ENCODE measurements at regions not wholly inside any gene's neighbourhood (a gene's known extent, or its start where the extent isn't known, plus 50 kb on each side); places are given as distances from the start of the nearest gene placed in this dataset.

DNA sequence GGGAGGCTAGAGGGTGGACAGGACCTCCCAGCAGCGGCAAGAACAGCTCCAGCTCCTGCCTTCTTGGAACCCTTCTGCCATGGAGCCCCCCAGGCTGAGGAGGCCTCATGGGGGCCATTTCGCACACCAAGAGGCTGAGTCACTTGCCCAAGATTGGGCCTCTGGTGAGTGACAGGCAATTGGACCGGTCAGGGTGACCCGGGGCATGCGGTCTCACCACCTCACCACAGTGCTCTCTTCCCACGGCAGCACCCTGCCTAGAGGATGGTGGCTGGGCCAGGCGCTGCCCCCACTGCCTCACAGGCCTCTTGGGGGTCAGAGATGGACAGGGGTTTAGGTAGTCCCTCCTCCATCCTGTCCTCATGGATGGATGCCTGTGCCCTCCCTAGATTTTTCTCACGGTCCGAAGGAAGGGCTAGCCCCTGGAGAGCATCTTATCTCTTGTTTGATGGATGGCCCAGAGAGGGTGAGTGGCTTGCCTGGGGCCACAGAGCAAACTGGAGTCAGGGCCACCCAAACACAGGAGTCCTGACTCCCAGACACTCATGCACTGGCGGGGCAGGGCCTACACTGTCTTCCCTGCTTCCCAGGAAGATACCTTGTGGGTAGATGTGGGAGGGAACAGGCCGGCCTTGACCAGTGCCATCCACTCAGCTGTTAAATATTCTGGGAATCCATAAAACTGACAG lies 119.2 kb downstream of the INHBB start:
- Histone ChIP-seq H3K4me2 (peak overlapping the region; percentile 77; the same call in 1 of the 2 replicates), H3F3A (replicated peaks; ENCODE audit: low read depth) (0 out of 2 replicates have a peak, but pooled peaks cover 3% of the 10 kb centered on the region), H4K20me1 (replicated peaks; ENCODE audit: insufficient read depth) (peaks cover 12% of the 10 kb centered on the region), H3K79me2 (replicated peaks; ENCODE audit: insufficient read depth) (no peaks in the 10 kb centered on the region), H3K4me3 (peak overlapping the region; percentile 52; the same call in 1 of the 2 replicates), H3K27me3 (ENCODE audit: insufficient read depth) (peaks cover 100% of the 10 kb centered on the region), H3K9me2 (ENCODE audit: insufficient read depth) (no peaks in the 10 kb centered on the region), H3K36me3 (ENCODE audit: insufficient read depth) (no peaks in the 10 kb centered on the region), H3K27ac (ENCODE audit: low read depth) (no peak overlapping the region), H3K4me1 (ENCODE audit: insufficient read depth) (peaks cover 13% of the 10 kb centered on the region), H2AFZ (no peak overlapping the region)
- Mint-ChIP-seq H3K4me3 (no peak overlapping the region), H3K27me3 (ENCODE audit: insufficient read depth, low read depth, poor library complexity) (peaks cover 99% of the 10 kb centered on the region), H3K36me3 (ENCODE audit: low read depth) (no peaks in the 10 kb centered on the region), H3K4me1 (peaks cover 12% of the 10 kb centered on the region), H3K9me3 (no peaks in the 10 kb centered on the region), H3K27ac (no peak overlapping the region)
- no peak for DNase-seq (ENCODE audit: low spot score)
- ATAC-seq = no peak
- TF ChIP-seq NANOG (IDR thresholded peaks at IDR 0.05; ENCODE audit: borderline replicate concordance) (no peak), JUNB (IDR thresholded peaks at IDR 0.05; ENCODE audit: unreplicated experiment) (no peak), STAT1 (IDR thresholded peaks at IDR 0.05; ENCODE audit: unreplicated experiment) (no peak), ZNF331 (CRISPR knock-in tag; IDR thresholded peaks at IDR 0.05; ENCODE audit: low read depth) (no peak), CREB1 (CRISPR knock-in tag; IDR thresholded peaks at IDR 0.05; ENCODE audit: low read depth) (no peak), EZH2phosphoT487 (IDR thresholded peaks at IDR 0.05; ENCODE audit: unreplicated experiment) (no peak), ZNF114 (CRISPR knock-in tag; IDR thresholded peaks at IDR 0.05) (no peak), POLR2AphosphoS5 (IDR thresholded peaks at IDR 0.05; ENCODE audit: low read depth) (no peak), EZH2 (IDR thresholded peaks at IDR 0.05; ENCODE audit: low read depth, unreplicated experiment) (no peak)
- TF ChIP-seq, protein P1, sequence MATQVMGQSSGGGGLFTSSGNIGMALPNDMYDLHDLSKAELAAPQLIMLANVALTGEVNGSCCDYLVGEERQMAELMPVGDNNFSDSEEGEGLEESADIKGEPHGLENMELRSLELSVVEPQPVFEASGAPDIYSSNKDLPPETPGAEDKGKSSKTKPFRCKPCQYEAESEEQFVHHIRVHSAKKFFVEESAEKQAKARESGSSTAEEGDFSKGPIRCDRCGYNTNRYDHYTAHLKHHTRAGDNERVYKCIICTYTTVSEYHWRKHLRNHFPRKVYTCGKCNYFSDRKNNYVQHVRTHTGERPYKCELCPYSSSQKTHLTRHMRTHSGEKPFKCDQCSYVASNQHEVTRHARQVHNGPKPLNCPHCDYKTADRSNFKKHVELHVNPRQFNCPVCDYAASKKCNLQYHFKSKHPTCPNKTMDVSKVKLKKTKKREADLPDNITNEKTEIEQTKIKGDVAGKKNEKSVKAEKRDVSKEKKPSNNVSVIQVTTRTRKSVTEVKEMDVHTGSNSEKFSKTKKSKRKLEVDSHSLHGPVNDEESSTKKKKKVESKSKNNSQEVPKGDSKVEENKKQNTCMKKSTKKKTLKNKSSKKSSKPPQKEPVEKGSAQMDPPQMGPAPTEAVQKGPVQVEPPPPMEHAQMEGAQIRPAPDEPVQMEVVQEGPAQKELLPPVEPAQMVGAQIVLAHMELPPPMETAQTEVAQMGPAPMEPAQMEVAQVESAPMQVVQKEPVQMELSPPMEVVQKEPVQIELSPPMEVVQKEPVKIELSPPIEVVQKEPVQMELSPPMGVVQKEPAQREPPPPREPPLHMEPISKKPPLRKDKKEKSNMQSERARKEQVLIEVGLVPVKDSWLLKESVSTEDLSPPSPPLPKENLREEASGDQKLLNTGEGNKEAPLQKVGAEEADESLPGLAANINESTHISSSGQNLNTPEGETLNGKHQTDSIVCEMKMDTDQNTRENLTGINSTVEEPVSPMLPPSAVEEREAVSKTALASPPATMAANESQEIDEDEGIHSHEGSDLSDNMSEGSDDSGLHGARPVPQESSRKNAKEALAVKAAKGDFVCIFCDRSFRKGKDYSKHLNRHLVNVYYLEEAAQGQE (IDR thresholded peaks at IDR 0.05; ENCODE audit: unreplicated experiment) = no peak
- TF ChIP-seq, protein P2, sequence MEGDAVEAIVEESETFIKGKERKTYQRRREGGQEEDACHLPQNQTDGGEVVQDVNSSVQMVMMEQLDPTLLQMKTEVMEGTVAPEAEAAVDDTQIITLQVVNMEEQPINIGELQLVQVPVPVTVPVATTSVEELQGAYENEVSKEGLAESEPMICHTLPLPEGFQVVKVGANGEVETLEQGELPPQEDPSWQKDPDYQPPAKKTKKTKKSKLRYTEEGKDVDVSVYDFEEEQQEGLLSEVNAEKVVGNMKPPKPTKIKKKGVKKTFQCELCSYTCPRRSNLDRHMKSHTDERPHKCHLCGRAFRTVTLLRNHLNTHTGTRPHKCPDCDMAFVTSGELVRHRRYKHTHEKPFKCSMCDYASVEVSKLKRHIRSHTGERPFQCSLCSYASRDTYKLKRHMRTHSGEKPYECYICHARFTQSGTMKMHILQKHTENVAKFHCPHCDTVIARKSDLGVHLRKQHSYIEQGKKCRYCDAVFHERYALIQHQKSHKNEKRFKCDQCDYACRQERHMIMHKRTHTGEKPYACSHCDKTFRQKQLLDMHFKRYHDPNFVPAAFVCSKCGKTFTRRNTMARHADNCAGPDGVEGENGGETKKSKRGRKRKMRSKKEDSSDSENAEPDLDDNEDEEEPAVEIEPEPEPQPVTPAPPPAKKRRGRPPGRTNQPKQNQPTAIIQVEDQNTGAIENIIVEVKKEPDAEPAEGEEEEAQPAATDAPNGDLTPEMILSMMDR (conservative IDR thresholded peaks at IDR 0.05; ENCODE audit: low read depth in 2 of 2) = no peak
- TF ChIP-seq, protein P3, sequence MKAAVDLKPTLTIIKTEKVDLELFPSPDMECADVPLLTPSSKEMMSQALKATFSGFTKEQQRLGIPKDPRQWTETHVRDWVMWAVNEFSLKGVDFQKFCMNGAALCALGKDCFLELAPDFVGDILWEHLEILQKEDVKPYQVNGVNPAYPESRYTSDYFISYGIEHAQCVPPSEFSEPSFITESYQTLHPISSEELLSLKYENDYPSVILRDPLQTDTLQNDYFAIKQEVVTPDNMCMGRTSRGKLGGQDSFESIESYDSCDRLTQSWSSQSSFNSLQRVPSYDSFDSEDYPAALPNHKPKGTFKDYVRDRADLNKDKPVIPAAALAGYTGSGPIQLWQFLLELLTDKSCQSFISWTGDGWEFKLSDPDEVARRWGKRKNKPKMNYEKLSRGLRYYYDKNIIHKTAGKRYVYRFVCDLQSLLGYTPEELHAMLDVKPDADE (IDR thresholded peaks at IDR 0.05) = no peak
- TF ChIP-seq, protein P4, sequence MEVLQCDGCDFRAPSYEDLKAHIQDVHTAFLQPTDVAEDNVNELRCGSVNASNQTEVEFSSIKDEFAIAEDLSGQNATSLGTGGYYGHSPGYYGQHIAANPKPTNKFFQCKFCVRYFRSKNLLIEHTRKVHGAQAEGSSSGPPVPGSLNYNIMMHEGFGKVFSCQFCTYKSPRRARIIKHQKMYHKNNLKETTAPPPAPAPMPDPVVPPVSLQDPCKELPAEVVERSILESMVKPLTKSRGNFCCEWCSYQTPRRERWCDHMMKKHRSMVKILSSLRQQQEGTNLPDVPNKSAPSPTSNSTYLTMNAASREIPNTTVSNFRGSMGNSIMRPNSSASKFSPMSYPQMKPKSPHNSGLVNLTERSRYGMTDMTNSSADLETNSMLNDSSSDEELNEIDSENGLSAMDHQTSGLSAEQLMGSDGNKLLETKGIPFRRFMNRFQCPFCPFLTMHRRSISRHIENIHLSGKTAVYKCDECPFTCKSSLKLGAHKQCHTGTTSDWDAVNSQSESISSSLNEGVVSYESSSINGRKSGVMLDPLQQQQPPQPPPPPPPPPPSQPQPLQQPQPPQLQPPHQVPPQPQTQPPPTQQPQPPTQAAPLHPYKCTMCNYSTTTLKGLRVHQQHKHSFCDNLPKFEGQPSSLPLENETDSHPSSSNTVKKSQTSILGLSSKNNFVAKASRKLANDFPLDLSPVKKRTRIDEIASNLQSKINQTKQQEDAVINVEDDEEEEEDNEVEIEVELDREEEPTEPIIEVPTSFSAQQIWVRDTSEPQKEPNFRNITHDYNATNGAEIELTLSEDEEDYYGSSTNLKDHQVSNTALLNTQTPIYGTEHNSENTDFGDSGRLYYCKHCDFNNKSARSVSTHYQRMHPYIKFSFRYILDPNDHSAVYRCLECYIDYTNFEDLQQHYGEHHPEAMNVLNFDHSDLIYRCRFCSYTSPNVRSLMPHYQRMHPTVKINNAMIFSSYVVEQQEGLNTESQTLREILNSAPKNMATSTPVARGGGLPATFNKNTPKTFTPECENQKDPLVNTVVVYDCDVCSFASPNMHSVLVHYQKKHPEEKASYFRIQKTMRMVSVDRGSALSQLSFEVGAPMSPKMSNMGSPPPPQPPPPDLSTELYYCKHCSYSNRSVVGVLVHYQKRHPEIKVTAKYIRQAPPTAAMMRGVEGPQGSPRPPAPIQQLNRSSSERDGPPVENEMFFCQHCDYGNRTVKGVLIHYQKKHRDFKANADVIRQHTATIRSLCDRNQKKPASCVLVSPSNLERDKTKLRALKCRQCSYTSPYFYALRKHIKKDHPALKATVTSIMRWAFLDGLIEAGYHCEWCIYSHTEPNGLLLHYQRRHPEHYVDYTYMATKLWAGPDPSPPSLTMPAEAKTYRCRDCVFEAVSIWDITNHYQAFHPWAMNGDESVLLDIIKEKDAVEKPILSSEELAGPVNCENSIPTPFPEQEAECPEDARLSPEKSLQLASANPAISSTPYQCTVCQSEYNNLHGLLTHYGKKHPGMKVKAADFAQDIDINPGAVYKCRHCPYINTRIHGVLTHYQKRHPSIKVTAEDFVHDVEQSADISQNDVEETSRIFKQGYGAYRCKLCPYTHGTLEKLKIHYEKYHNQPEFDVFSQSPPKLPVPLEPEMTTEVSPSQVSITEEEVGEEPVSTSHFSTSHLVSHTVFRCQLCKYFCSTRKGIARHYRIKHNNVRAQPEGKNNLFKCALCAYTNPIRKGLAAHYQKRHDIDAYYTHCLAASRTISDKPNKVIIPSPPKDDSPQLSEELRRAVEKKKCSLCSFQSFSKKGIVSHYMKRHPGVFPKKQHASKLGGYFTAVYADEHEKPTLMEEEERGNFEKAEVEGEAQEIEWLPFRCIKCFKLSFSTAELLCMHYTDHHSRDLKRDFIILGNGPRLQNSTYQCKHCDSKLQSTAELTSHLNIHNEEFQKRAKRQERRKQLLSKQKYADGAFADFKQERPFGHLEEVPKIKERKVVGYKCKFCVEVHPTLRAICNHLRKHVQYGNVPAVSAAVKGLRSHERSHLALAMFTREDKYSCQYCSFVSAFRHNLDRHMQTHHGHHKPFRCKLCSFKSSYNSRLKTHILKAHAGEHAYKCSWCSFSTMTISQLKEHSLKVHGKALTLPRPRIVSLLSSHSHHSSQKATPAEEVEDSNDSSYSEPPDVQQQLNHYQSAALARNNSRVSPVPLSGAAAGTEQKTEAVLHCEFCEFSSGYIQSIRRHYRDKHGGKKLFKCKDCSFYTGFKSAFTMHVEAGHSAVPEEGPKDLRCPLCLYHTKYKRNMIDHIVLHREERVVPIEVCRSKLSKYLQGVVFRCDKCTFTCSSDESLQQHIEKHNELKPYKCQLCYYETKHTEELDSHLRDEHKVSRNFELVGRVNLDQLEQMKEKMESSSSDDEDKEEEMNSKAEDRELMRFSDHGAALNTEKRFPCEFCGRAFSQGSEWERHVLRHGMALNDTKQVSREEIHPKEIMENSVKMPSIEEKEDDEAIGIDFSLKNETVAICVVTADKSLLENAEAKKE (CRISPR knock-in tag; IDR thresholded peaks at IDR 0.05) = no peak
